HT-29 (cell line): ENCODE measurements at regions not wholly inside any gene's neighbourhood (a gene's known extent, or its start where the extent isn't known, plus 50 kb on each side); places are given as distances from the start of the nearest gene placed in this dataset.

Experiments
- DNase-seq: peaks from one replicate; pipeline ENCODE4 v3.0.0-alpha.2; 2015; ENCODE audit warnings: low spot score

- no peak for DNase-seq
These were observed 107.1 kb upstream of the BACH2 start for GRCh38 chr6:90403489-90404381.

GRCh38 chr6:90402831-90403192, 106.2 kb upstream of the BACH2 start:
- no peak for DNase-seq

- no peak for DNase-seq
These were observed 105.5 kb upstream of the BACH2 start for GRCh38 chr6:90401933-90402830.

GRCh38 chr6:90399970-90400369, 103.3 kb upstream of the BACH2 start:
- DNase-seq: no peak

GRCh38 chr6:90397929-90398674, 101.5 kb upstream of the BACH2 start:
- DNase-seq: no peak

GRCh38 chr6:90397047-90397446, 100.4 kb upstream of the BACH2 start:
- DNase-seq: no peak

- peak; percentile 41 for DNase-seq
These were observed 96.7 kb upstream of the BACH2 start for GRCh38 chr6:90393232-90393884.

GRCh38 chr6:90390379-90390778, 93.7 kb upstream of the BACH2 start:
- no peak for DNase-seq

- no peak for DNase-seq
These were observed 91.8 kb upstream of the BACH2 start for GRCh38 chr6:90388395-90388794.

GRCh38 chr6:90387826-90388225, 91.2 kb upstream of the BACH2 start:
- DNase-seq: no peak

- DNase-seq: no peak
These were observed 90.7 kb upstream of the BACH2 start for GRCh38 chr6:90387383-90387775.

- no peak for DNase-seq
These were observed 90.0 kb upstream of the BACH2 start for GRCh38 chr6:90386399-90387382.

GRCh38 chr6:90385759-90386313, 89.2 kb upstream of the BACH2 start:
- DNase-seq: no peak

GRCh38 chr6:90384720-90385119, 88.1 kb upstream of the BACH2 start:
- no peak for DNase-seq

GRCh38 chr6:90383196-90383822, 86.7 kb upstream of the BACH2 start:
- no peak for DNase-seq

- no peak for DNase-seq
These were observed 86.1 kb upstream of the BACH2 start for GRCh38 chr6:90382760-90383159.

GRCh38 chr6:90375681-90376439, 79.2 kb upstream of the BACH2 start:
- no peak for DNase-seq

GRCh38 chr6:90374201-90374600, 77.6 kb upstream of the BACH2 start:
- DNase-seq: no peak

GRCh38 chr6:90372885-90373284, 76.2 kb upstream of the BACH2 start:
- DNase-seq: no peak
